Islet of Langerhans (tissue), 1 donor: ENCODE measurements at regions not wholly inside any gene's neighbourhood (a gene's known extent, or its start where the extent isn't known, plus 50 kb on each side); places are given as distances from the start of the nearest gene placed in this dataset.

Experiments used
- FAIRE-seq: peaks from one replicate; lab custom pipeline; 2011; peaks lifted over from hg19 to GRCh38; lab: Jason Lieb, UNC

DNA sequence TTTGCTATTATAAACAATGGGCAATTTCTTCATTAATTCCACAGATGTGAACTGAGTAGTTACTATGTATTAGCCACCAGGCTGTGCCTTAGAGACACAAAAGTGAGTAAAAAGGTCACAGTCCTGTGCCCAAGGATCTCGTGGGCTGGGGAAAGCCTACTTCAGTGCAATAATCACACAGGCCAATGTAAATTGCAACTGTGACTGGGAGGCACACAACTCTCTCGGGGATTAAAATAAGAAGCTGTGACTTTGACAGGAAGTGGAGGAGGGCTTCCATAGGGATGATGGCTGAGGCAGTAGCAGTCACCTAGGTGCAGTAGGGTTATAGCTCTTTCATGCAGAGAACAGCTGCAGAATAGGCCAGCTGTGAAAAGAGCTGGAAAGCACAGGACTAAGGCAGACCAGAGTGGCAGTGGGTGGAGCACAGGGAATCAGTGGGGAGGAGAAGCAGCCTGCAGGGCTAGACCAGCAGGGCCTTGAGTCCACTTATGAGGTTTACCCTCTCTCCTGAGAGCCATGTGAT lies 121.9 kb downstream of the MAB21L3 start:
- FAIRE-seq = no peak

- no peak for FAIRE-seq
Observed at GRCh38 chr1:116234429-116234828, 123.2 kb downstream of the MAB21L3 start.

DNA sequence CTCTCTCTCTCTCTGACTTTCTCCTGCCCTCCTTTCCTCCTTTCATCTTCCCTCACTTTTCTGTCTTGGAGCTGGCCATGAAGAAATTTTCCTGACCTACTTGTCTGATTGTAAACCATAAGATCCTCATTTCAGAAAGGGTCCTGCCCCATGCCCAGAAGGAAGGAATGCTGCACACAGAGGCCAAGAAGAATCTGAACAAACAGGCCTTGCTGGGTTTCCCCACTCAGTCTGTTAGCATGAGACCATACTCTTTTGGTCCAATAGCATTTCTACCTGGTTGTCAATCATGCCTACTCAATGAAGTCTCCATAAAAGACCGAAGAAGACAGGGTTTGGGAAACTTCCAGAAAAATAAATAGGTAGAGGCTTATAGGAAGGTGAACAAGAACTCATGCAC lies 128.7 kb downstream of the MAB21L3 start:
- FAIRE-seq = no peak

DNA sequence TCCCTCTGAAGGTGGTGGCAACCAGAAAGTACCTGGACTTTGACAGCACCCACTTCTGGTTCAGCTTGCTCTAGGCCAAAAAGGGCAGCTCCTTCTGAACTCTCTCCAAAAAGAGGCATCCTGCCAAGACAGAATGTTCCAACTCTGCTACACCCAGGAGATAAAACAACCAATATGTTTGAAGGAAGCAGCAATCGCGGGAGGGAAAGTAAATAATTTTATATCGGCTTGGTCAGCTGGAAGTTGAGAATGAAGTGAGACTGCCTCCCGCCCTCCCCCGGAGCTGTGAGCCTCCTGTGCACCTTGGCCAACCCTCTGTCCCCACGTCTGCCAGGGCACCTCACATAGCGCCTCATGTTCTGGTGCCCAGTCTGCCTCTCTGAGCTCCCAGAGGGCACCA lies 130.3 kb upstream of the ATP1A1 start:
- FAIRE-seq = no peak

DNA sequence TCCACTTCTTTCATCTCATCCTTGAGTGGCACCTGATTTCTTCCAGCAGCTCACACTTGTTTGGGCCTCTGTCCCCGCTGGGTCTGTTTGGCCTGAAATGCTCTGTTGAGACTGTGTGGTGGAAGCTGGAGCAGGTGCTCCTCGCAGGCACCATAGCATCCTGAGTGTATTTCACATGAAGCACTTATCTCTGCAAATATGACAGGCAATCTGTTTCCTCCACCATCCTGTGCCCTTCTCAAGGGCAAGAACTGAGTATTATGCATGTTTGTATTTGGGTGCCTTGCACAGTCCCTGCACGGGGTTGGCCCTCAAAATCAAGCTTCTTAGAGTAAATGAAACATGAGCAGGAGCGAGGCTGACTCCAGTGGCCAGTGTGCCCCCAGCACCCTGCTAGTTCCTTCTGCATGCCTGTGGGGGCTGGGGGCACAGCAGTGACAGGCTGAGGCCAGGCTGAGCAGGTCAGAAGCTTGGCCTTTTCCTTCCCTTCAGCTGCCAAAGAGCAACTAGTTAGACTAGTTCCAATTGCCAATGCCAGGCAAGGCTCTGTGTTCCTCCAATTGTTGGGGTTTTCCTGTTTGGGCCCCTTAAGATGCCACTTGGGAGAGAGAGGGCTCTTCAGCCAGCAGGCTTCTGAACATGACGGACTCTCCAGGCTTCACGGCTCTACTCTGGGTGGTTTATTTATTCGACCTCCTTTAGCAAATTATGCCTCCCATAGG lies 129.6 kb upstream of the ATP1A1 start:
- FAIRE-seq = no peak

DNA sequence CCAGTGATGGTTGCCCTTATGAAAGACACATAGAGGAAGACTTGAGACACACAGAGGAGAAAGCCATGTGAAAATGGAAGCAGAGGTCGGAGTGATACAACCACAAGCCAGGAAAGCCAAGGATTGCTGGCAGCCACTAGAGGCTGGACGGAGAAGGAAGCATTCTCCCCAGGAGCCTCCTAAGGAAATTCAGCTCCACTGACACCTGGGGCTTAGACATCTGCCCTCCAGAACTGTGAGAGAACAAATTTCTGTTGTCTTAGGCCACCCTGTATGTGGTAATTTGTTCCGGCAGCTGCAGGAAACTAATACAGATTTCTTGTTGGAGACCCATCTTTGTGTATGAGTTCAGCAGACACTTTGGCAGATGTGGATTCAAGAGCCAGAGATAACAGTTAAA lies 126.9 kb upstream of the ATP1A1 start:
- FAIRE-seq = no peak

DNA sequence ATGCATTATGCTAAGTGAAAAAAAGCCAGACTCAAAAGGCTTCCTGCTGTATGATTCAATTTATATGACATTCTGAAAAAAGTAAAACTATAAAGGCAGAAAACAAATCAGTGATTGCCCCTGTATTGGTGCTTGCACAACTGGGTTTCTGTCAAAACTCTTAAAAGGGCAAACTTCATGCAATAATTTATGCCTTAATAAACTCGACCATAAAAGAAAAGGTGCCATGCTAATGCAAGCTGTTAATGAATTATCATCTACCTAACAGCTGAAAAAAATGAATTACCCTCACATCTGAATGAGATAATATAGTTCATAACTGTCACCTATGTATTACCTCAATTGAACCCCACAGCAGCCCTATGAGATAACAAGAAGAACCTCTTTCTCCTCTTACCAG lies 120.8 kb upstream of the ATP1A1 start:
- no peak for FAIRE-seq

DNA sequence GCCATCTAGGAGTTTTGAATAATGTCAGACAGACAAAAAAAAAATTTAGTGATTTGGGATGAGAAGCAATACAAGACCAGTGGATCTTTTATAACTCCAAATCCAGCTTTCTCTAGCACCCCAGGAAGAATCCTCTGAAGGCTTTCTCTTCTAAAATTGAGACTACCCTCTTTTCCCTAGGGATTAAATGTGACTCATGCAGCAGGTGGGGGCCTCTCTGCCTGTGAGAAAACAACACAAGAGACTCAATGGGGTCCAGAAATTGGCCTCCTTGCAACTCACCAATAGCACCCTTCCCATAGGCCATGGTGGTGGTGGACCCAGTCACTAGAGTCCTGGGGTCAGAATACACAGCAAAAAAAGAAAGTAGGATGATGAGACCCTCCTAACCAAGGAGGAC lies 120.3 kb upstream of the ATP1A1 start:
- no peak for FAIRE-seq

- FAIRE-seq = no peak
Observed at GRCh38 chr1:116253566-116254382, 119.3 kb upstream of the ATP1A1 start.

DNA sequence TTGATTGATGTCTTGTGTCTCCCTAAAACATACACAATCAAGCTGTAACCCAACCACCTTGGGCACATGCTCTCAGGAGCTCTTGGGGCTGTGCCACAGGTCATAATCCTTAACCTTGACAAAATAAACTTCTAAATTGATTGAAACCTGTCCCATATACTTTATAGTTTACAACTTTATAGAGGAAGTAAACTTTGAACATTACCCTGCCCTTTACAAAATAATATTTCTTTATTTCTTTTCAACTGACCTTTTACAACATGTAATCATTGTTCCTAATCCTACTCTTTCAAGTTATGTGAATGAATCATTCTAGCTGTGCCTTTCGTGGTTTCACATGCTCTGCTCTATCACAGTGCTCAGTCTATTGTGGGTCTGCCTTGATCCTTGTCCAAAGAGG lies 118.3 kb upstream of the ATP1A1 start:
- no peak for FAIRE-seq

GRCh38 chr1:116255486-116256285 lies 117.4 kb upstream of the ATP1A1 start:
- FAIRE-seq = no peak

- no peak for FAIRE-seq
Observed at GRCh38 chr1:116256286-116256649, 116.8 kb upstream of the ATP1A1 start.

DNA sequence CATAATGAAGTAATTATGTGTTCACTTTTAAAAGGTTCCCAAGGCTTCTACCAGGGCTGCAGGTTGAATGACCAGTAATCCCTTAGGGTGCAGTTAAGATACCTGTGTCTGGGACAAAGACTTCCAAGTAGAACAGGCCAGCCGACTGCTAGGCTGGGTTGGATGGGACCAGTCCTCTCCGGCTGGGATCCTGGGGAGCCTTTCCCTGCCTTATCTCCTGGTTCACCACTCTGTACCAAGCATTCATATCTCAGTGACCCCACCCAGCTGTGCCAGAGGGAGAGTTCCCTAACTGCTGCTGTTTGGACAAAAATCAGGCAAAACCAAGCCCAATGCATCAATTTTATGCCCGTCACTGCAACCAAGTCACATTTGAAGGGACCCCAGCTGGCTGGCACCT lies 116.2 kb upstream of the ATP1A1 start:
- FAIRE-seq = no peak

GRCh38 chr1:116257341-116257767 lies 115.7 kb upstream of the ATP1A1 start:
- no peak for FAIRE-seq

- FAIRE-seq = no peak
Observed at GRCh38 chr1:116257836-116258235, 115.2 kb upstream of the ATP1A1 start.

GRCh38 chr1:116258668-116259419 lies 114.2 kb upstream of the ATP1A1 start:
- no peak for FAIRE-seq

GRCh38 chr1:116259663-116260062 lies 113.4 kb upstream of the ATP1A1 start:
- FAIRE-seq = no peak

DNA sequence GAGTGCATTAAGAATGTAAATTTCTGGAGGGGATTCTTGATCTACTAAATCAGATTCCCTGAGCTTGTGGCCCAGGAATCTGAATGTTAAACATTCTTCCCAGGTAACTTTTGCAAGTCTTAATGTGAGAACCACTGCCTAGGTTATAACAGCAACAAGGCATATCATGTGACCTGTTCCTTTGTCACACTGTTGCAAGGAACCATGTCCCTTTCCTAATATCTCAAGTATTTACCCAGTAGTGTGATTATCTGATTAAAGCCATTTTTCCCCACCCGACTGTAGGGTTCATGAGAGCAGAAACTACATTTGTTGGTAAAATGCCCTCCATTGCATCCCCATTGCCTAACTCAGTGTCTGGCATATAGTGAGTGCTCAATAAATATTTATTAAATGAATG lies 112.9 kb upstream of the ATP1A1 start:
- no peak for FAIRE-seq

DNA sequence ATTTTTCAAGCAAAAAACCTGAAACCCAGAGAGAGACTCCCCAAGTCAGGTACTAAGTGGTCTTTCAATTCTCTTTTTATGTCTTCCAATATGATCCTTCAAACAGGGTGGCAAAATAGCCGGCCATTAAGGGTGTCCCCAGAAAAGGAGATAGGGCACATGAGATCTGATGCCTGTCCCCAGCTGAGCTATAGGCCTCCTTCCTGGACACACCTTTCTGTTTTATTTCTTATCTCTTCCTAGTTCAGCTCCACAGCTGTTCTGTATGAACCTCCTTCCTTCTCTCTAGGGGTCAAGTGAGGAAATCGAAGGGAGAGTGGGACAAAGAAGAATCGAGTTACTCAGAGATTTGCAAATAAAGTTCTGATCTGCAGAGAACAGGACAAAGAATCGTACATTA lies 112.4 kb upstream of the ATP1A1 start:
- no peak for FAIRE-seq

GRCh38 chr1:116261227-116261626 lies 111.8 kb upstream of the ATP1A1 start:
- FAIRE-seq = no peak

GRCh38 chr1:116262207-116262994 lies 110.6 kb upstream of the ATP1A1 start:
- no peak for FAIRE-seq
